Lung (tissue), 11 donors: ENCODE measurements at regions not wholly inside any gene's neighbourhood (a gene's known extent, or its start where the extent isn't known, plus 50 kb on each side); places are given as distances from the start of the nearest gene placed in this dataset.

Experiments used
- ATAC-seq: fragments of 200-7000 bp; cut with Tn5 transposase; one replicate; pipeline ENCODE4 v1.9.1; 2020; ENCODE audit warnings: moderate number of reproducible peaks; ENCODE audit not compliant: insufficient read depth, low FRiP score
- DNase-seq, 3 donors: peaks; one replicate each; pipeline ENCODE4 v3.0.0-alpha.2; 2013 to 2017
- H3K27ac ChIP-seq, 2 donors: one replicate each; pipeline ENCODE4 v1.5.1; 2013; ENCODE audit warnings: mild to moderate bottlenecking in 2 of 2, moderate library complexity in 2 of 2, control low read depth in 1 of 2, inconsistent platforms in 1 of 2, low read depth in 1 of 2, low read length in 1 of 2
- H3K27me3 ChIP-seq, 3 donors: one replicate each; pipeline ENCODE4 v1.5.1; 2013; ENCODE audit warnings: low read length in 2 of 3; ENCODE audit not compliant: control insufficient read depth in 3 of 3, insufficient read depth in 3 of 3
- H3K36me3 ChIP-seq, 4 donors: one replicate each; pipeline ENCODE4 v1.5.1; 2013; ENCODE audit warnings: low read length in 4 of 4, mild to moderate bottlenecking in 1 of 4, moderate library complexity in 1 of 4; ENCODE audit not compliant: control insufficient read depth in 4 of 4, insufficient read depth in 4 of 4
- H3K4me1 ChIP-seq, 5 donors: one replicate each; pipeline ENCODE4 v1.5.1; 2013; ENCODE audit warnings: low read length in 5 of 5, mild to moderate bottlenecking in 2 of 5, moderate library complexity in 1 of 5; ENCODE audit not compliant: control insufficient read depth in 5 of 5, insufficient read depth in 5 of 5
- H3K4me3 ChIP-seq: one replicate; pipeline ENCODE4 v1.5.1; 2013; ENCODE audit warnings: mild to moderate bottlenecking, control low read depth, moderate library complexity
- H3K9ac ChIP-seq, 2 donors: one replicate each; pipeline ENCODE4 v1.5.1; 2013; ENCODE audit warnings: low read length in 2 of 2, control low read depth in 1 of 2; ENCODE audit not compliant: insufficient read depth in 1 of 2
- H3K9me3 ChIP-seq, 4 donors: one replicate each; pipeline ENCODE4 v1.5.1; 2013; ENCODE audit warnings: low read length in 3 of 4, mild to moderate bottlenecking in 1 of 4, moderate library complexity in 1 of 4; ENCODE audit not compliant: control insufficient read depth in 4 of 4, insufficient read depth in 3 of 4
- WGBS, 2 donors: extraction: QIAGEN DNeasy Blood & Tissue Kit; methylation state at CpG; one replicate each; pipeline ENCODE4 v1.1.7; 2013; 5-methylcytosine and 5-hydroxymethylcytosine counted together
- TF ChIP-seq, protein P1 (sequence below): IDR thresholded peaks from 2 replicates; pipeline ENCODE4 v1.5.1; 2012; ENCODE audit warnings: mild to moderate bottlenecking; ENCODE audit errors: control extremely low read depth, extremely low read depth
- donor health status: control.
- donor health status: control.
- donor health status: Bipolar disorder and iron deficiency.
- donor health status: healthy.
- donor health status: DM: yes; HTN: yes; CAD: no.

DNA sequence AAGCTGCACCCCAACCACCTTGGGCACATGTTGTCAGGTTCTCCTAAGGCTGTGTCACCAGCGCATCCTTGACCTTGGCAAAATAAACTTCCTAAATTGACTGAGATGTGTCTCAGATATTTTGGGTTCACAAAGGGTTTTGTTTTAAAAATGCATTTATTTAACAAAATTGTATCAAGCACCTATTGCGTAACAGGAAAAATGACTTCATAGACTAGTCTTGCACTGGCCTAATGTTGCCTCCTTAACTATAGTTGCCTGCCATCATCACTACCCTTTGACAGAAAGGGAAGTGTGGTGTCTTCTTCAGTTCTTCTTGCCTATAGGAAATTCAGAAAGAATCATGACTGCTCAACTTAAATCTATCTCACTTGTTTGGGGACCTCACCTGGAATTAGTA, 374.2 kb downstream of the SH2D1A start:
- 90 to 92% methylated on average over 2 of the region's 2 CpGs for WGBS, 2 donors
- H3K27ac ChIP-seq, result no peak overlapping the region
- H3K9ac ChIP-seq, result no peak overlapping the region
- ATAC-seq (no peak), DNase-seq (no peak)
- H3K36me3 ChIP-seq, result no peaks in the 10 kb centered on the region
- H3K4me3 ChIP-seq, result no peak overlapping the region
- no peaks in the 10 kb centered on the region for H3K4me1 ChIP-seq
- H3K9me3 ChIP-seq, result no peaks in the 10 kb centered on the region
- H3K27me3 ChIP-seq, result no peaks in the 10 kb centered on the region
- TF ChIP-seq, protein P1, sequence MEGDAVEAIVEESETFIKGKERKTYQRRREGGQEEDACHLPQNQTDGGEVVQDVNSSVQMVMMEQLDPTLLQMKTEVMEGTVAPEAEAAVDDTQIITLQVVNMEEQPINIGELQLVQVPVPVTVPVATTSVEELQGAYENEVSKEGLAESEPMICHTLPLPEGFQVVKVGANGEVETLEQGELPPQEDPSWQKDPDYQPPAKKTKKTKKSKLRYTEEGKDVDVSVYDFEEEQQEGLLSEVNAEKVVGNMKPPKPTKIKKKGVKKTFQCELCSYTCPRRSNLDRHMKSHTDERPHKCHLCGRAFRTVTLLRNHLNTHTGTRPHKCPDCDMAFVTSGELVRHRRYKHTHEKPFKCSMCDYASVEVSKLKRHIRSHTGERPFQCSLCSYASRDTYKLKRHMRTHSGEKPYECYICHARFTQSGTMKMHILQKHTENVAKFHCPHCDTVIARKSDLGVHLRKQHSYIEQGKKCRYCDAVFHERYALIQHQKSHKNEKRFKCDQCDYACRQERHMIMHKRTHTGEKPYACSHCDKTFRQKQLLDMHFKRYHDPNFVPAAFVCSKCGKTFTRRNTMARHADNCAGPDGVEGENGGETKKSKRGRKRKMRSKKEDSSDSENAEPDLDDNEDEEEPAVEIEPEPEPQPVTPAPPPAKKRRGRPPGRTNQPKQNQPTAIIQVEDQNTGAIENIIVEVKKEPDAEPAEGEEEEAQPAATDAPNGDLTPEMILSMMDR, result no peak

DNA sequence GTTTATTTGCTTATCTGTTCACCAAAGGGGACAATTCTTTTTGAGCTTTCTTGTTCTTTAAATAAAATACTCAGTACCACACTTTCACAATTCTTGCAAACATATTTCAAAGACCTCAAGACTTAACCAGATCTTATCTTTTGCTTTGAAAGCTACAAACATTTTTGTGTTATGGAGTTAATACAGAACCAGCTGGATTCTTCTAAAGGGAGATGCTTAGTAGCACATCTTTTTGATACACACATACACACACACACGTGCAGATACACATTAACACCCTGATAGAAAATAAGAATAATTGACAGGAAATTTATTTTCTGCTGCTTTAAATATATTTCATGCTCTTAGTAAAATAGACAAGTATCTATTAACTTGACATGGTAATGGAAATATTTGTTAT, 379.1 kb downstream of the SH2D1A start:
- no peak overlapping the region for H3K27ac ChIP-seq
- H3K9ac ChIP-seq, result no peak overlapping the region
- H3K36me3 ChIP-seq, result no peaks in the 10 kb centered on the region
- no peaks in the 10 kb centered on the region for H3K27me3 ChIP-seq
- 44 to 83% methylated on average over 1 of the region's 1 CpG for WGBS, 2 donors
- no peak for ATAC-seq
- H3K9me3 ChIP-seq, result no peaks in the 10 kb centered on the region
- no peak overlapping the region for H3K4me3 ChIP-seq
- H3K4me1 ChIP-seq, result no peaks in the 10 kb centered on the region
- DNase-seq, result no peak
- TF ChIP-seq, protein P1, result no peak

DNA sequence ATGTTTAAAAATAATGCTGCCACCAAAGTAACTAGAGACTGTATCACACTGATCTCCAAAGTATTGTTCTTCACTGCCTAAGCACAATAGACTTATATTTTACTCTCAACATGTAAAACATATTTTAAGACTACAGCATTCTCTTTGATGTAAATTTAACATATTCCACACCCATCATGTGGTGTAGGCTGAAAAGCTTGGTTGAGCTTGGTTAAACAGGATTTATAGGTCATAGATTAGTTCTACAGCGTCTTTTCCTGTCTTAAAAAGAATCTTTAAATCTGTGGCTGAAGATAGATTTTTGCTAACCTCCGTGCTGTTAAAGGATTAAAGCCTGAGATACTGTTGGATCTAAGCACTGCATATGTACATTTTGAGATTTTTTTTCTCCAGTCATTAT, 379.9 kb downstream of the SH2D1A start:
- no peak overlapping the region for H3K4me3 ChIP-seq
- WGBS, 2 donors, result 58 to 80% methylated on average over 2 of the region's 2 CpGs
- no peaks in the 10 kb centered on the region for H3K36me3 ChIP-seq
- no peak overlapping the region for H3K9ac ChIP-seq
- DNase-seq (no peak), ATAC-seq (no peak)
- no peak overlapping the region for H3K27ac ChIP-seq
- no peaks in the 10 kb centered on the region for H3K9me3 ChIP-seq
- H3K4me1 ChIP-seq, result no peaks in the 10 kb centered on the region
- H3K27me3 ChIP-seq, result no peaks in the 10 kb centered on the region
- TF ChIP-seq, protein P1, result no peak

DNA sequence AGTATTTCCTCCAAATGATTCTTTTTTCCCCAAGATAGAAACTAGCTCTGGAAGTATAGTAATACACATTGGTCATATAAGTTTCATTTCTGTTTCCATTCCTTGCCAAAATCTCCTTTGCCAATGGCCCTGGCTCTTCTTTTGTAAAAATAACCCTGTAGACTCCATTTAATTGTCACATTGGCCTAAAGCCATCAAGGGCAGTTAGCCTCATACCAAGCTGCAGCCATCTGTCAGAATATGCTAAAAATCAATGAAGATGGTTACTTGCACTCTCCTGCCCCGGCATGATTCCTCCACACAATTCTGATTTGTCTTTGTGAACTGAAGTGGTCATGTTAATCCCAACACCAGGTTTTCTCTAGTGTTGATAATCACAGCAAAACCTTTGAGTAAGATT, 380.5 kb downstream of the SH2D1A start:
- DNase-seq (no peak), ATAC-seq (no peak)
- no peak overlapping the region for H3K4me3 ChIP-seq
- no peaks in the 10 kb centered on the region for H3K36me3 ChIP-seq
- 63 to 100% methylated on average over 1 of the region's 1 CpG for WGBS, 2 donors
- H3K27me3 ChIP-seq, result no peaks in the 10 kb centered on the region
- TF ChIP-seq, protein P1, result no peak
- no peak overlapping the region for H3K9ac ChIP-seq
- H3K9me3 ChIP-seq, result no peaks in the 10 kb centered on the region
- no peak overlapping the region for H3K27ac ChIP-seq
- no peaks in the 10 kb centered on the region for H3K4me1 ChIP-seq
